Stomach smooth muscle (tissue), 2 donors: ENCODE measurements at regions not wholly inside any gene's neighbourhood (a gene's known extent, or its start where the extent isn't known, plus 50 kb on each side); places are given as distances from the start of the nearest gene placed in this dataset.

Source experiments
- H3K27ac ChIP-seq: one replicate; pipeline ENCODE4 v1.7.0; 2013; ENCODE audit warnings: mild to moderate bottlenecking, low read length, inconsistent platforms
- H3K27me3 ChIP-seq, 2 donors: one replicate each; pipeline ENCODE4 v1.7.0; 2013; ENCODE audit warnings: low read length in 2 of 2; ENCODE audit not compliant: insufficient read depth in 2 of 2, control insufficient read depth in 1 of 2
- H3K36me3 ChIP-seq, 2 donors: one replicate each; pipeline ENCODE4 v1.7.0; 2013; ENCODE audit warnings: low read length in 2 of 2; ENCODE audit not compliant: control insufficient read depth in 2 of 2, insufficient read depth in 2 of 2
- H3K4me1 ChIP-seq: one replicate; pipeline ENCODE4 v1.7.0; 2013; ENCODE audit warnings: low read length; ENCODE audit not compliant: control insufficient read depth, insufficient read depth
- H3K4me3 ChIP-seq, 2 donors: one replicate each; pipeline ENCODE4 v1.7.0; 2013; ENCODE audit warnings: low read length in 2 of 2
- H3K9ac ChIP-seq, 2 donors: one replicate each; pipeline ENCODE4 v1.7.0; 2013; ENCODE audit warnings: low read length in 2 of 2, mild to moderate bottlenecking in 1 of 2
- H3K9me3 ChIP-seq, 2 donors: one replicate each; pipeline ENCODE4 v1.7.0; 2013; ENCODE audit warnings: low read length in 2 of 2; ENCODE audit not compliant: control insufficient read depth in 2 of 2
- donor health status: healthy.
- donor health status: Pancreatic carcinoma.

GRCh38 chr12:107976331-107976730, 152.8 kb upstream of the WSCD2 start:
- Histone ChIP-seq H3K9me3 (peaks cover 0 to 5% of the 10 kb centered on the region in 2 donors), H3K4me3 (no peak overlapping the region), H3K27me3 (peaks cover 3 to 6% of the 10 kb centered on the region in 2 donors), H3K4me1 (no peaks in the 10 kb centered on the region), H3K9ac (no peak overlapping the region), H3K27ac (no peak overlapping the region), H3K36me3 (no peaks in the 10 kb centered on the region)

GRCh38 chr12:107978201-107978600, 150.9 kb upstream of the WSCD2 start:
- H3K4me3 ChIP-seq, result no peak overlapping the region
- H3K36me3 ChIP-seq, result no peaks in the 10 kb centered on the region
- no peak overlapping the region for H3K9ac ChIP-seq
- peaks cover 5 to 10% of the 10 kb centered on the region in 2 donors for H3K27me3 ChIP-seq
- H3K4me1 ChIP-seq, result no peaks in the 10 kb centered on the region
- no peak overlapping the region for H3K27ac ChIP-seq
- H3K9me3 ChIP-seq, result peaks cover 2 to 5% of the 10 kb centered on the region in 2 donors

GRCh38 chr12:107978641-107979040, 150.4 kb upstream of the WSCD2 start:
- Histone ChIP-seq H3K36me3 (no peaks in the 10 kb centered on the region), H3K4me3 (no peak overlapping the region), H3K9me3 (peaks cover 2 to 5% of the 10 kb centered on the region in 2 donors), H3K9ac (no peak overlapping the region), H3K27me3 (peaks cover 5 to 10% of the 10 kb centered on the region in 2 donors), H3K27ac (no peak overlapping the region), H3K4me1 (no peaks in the 10 kb centered on the region)

- Histone ChIP-seq H3K27me3 (peaks cover 5 to 10% of the 10 kb centered on the region in 2 donors), H3K4me1 (no peaks in the 10 kb centered on the region), H3K27ac (no peak overlapping the region)
These were observed 145.2 kb upstream of the WSCD2 start for GRCh38 chr12:107983756-107984472.

GRCh38 chr12:107984973-107985372, 144.1 kb upstream of the WSCD2 start:
- Histone ChIP-seq H3K36me3 (no peaks in the 10 kb centered on the region), H3K9ac (no peak overlapping the region), H3K27me3 (peaks cover 3 to 9% of the 10 kb centered on the region in 2 donors), H3K27ac (no peak overlapping the region), H3K4me3 (no peak overlapping the region), H3K4me1 (no peaks in the 10 kb centered on the region), H3K9me3 (peaks cover 0 to 2% of the 10 kb centered on the region in 2 donors)

More at GRCh38 chr12:107983756-107984472, 145.2 kb upstream of the WSCD2 start:
- Histone ChIP-seq H3K36me3 (no peaks in the 10 kb centered on the region), H3K9me3 (peaks cover 0 to 2% of the 10 kb centered on the region in 2 donors), H3K9ac (no peak overlapping the region), H3K4me3 (no peak overlapping the region)

GRCh38 chr12:107986183-107986582, 142.9 kb upstream of the WSCD2 start:
- H3K27me3 ChIP-seq, result peaks cover 3 to 4% of the 10 kb centered on the region in 2 donors
- no peaks in the 10 kb centered on the region for H3K36me3 ChIP-seq
- H3K9me3 ChIP-seq, result peaks cover 0 to 2% of the 10 kb centered on the region in 2 donors
- no peaks in the 10 kb centered on the region for H3K4me1 ChIP-seq
- no peak overlapping the region for H3K27ac ChIP-seq
- H3K9ac ChIP-seq, result no peak overlapping the region
- no peak overlapping the region for H3K4me3 ChIP-seq

- no peaks in the 10 kb centered on the region for H3K9me3 ChIP-seq
- no peak overlapping the region for H3K9ac ChIP-seq
- H3K27ac ChIP-seq, result no peak overlapping the region
- no peak overlapping the region for H3K4me3 ChIP-seq
- no peaks in the 10 kb centered on the region for H3K36me3 ChIP-seq
- no peaks in the 10 kb centered on the region for H3K27me3 ChIP-seq
- no peaks in the 10 kb centered on the region for H3K4me1 ChIP-seq
These were observed 138.8 kb upstream of the WSCD2 start for GRCh38 chr12:107990325-107990724.

GRCh38 chr12:107992029-107992428, 137.1 kb upstream of the WSCD2 start:
- no peak overlapping the region for H3K27ac ChIP-seq
- H3K9me3 ChIP-seq, result no peaks in the 10 kb centered on the region
- H3K27me3 ChIP-seq, result no peaks in the 10 kb centered on the region
- H3K36me3 ChIP-seq, result no peaks in the 10 kb centered on the region
- H3K9ac ChIP-seq, result no peak overlapping the region
- H3K4me3 ChIP-seq, result no peak overlapping the region
- no peaks in the 10 kb centered on the region for H3K4me1 ChIP-seq

GRCh38 chr12:107992870-107993451, 136.1 kb upstream of the WSCD2 start:
- Histone ChIP-seq H3K27ac (no peak overlapping the region), H3K27me3 (no peaks in the 10 kb centered on the region), H3K36me3 (no peaks in the 10 kb centered on the region), H3K4me1 (no peaks in the 10 kb centered on the region), H3K4me3 (no peak overlapping the region), H3K9me3 (no peaks in the 10 kb centered on the region), H3K9ac (no peak overlapping the region)

- Histone ChIP-seq H3K27me3 (peaks cover 0 to 10% of the 10 kb centered on the region in 2 donors), H3K4me3 (no peak overlapping the region), H3K9ac (no peak overlapping the region)
These were observed 130.2 kb upstream of the WSCD2 start for GRCh38 chr12:107998863-107999262.

GRCh38 chr12:108000111-108000510, 129.0 kb upstream of the WSCD2 start:
- no peaks in the 10 kb centered on the region for H3K36me3 ChIP-seq
- H3K27me3 ChIP-seq, result peaks cover 0 to 12% of the 10 kb centered on the region in 2 donors
- H3K4me1 ChIP-seq, result no peaks in the 10 kb centered on the region
- no peak overlapping the region for H3K27ac ChIP-seq
- H3K9me3 ChIP-seq, result peaks cover 0 to 7% of the 10 kb centered on the region in 2 donors
- H3K4me3 ChIP-seq, result no peak overlapping the region
- no peak overlapping the region for H3K9ac ChIP-seq

More at GRCh38 chr12:107998863-107999262, 130.2 kb upstream of the WSCD2 start:
- Histone ChIP-seq H3K36me3 (no peaks in the 10 kb centered on the region), H3K27ac (no peak overlapping the region), H3K4me1 (no peaks in the 10 kb centered on the region), H3K9me3 (peaks cover 0 to 7% of the 10 kb centered on the region in 2 donors)
